IMR-90 (cell line): ENCODE measurements at regions not wholly inside any gene's neighbourhood (a gene's known extent, or its start where the extent isn't known, plus 50 kb on each side); places are given as distances from the start of the nearest gene placed in this dataset.

Source experiments
- ATAC-seq: fragments of 200-7000 bp; cut with Tn5 transposase; 2 replicates; pipeline ENCODE4 v1.9.1; 2020; ENCODE audit warnings: low read depth, mild to moderate bottlenecking, moderate library complexity
- BruUV-seq: library from RNA; stranded (reverse); fragments of 400-500 nt; replicated peaks from 2 replicates; lab custom pipeline; 2021; lab: Mats Ljungman, UMichigan
- CTCF ChIA-PET: fragments of 300-600 bp; formaldehyde crosslinking; extraction: SDS; loops from one replicate; lab custom pipeline; 2021; ENCODE audit warnings: antibody characterized with exemption; lab: Yijun Ruan, JAX
- POLR2A ChIA-PET: fragments of 300-600 bp; sonication (Branson Sonifier 250); formaldehyde crosslinking; loops from one replicate; lab custom pipeline; 2022; ENCODE audit warnings: antibody characterized with exemption; ENCODE audit not compliant: unreplicated experiment; lab: Charles Lee
- DNase-seq: peaks from one replicate; pipeline ENCODE4 v3.0.0; 2013
- H2AFZ ChIP-seq: replicated peaks from 2 replicates; pipeline ENCODE3; 2013; ENCODE audit warnings: low read length, mild to moderate bottlenecking; ENCODE audit not compliant: poor library complexity
- H2AK5ac ChIP-seq: 2 replicates; pipeline ENCODE4 v1.6.1; 2013; ENCODE audit warnings: low read depth, low read length, inconsistent platforms
- H2AK9ac ChIP-seq: replicated peaks from 2 replicates; pipeline ENCODE3; 2013; ENCODE audit warnings: mild to moderate bottlenecking, low read depth, low read length, moderate library complexity; ENCODE audit not compliant: poor library complexity
- H2BK120ac ChIP-seq: 2 replicates; pipeline ENCODE4 v1.6.1; 2013; ENCODE audit warnings: low read depth, low read length, inconsistent platforms
- H2BK15ac ChIP-seq: 3 replicates; pipeline ENCODE4 v1.6.1; 2013; ENCODE audit warnings: low read depth, low read length, inconsistent platforms
- H2BK20ac ChIP-seq: 2 replicates; pipeline ENCODE4 v1.6.1; 2013; ENCODE audit warnings: low read depth, mild to moderate bottlenecking, inconsistent platforms, low read length, moderate library complexity
- H2BK5ac ChIP-seq: 2 replicates; pipeline ENCODE4 v1.6.1; 2013; ENCODE audit warnings: mild to moderate bottlenecking, low read depth, low read length, inconsistent platforms; ENCODE audit not compliant: poor library complexity, severe bottlenecking
- H3K14ac ChIP-seq: replicated peaks from 2 replicates; pipeline ENCODE4 v1.6.1; 2013; ENCODE audit warnings: low read depth, low read length, inconsistent platforms
- H3K18ac ChIP-seq: 2 replicates; pipeline ENCODE4 v1.6.1; 2013; ENCODE audit warnings: low read depth, low read length, control low read depth
- H3K23ac ChIP-seq: 2 replicates; pipeline ENCODE4 v1.6.1; 2013; ENCODE audit warnings: low read depth, low read length, inconsistent platforms
- H3K27ac ChIP-seq: 2 replicates; pipeline ENCODE4 v1.5.1; 2013; ENCODE audit warnings: mild to moderate bottlenecking, control low read depth, low read length; ENCODE audit not compliant: insufficient read depth
- H3K27me3 ChIP-seq: 2 replicates; pipeline ENCODE4 v1.6.1; 2013; ENCODE audit warnings: low read length; ENCODE audit not compliant: control insufficient read depth, insufficient read depth
- H3K36me3 ChIP-seq: 2 replicates; pipeline ENCODE4 v1.6.1; 2013; ENCODE audit warnings: low read length, mixed read lengths; ENCODE audit not compliant: control insufficient read depth, insufficient read depth
- H3K4ac ChIP-seq: 2 replicates; pipeline ENCODE4 v1.6.1; 2013; ENCODE audit warnings: low read depth, low read length, inconsistent platforms
- H3K4me1 ChIP-seq: 2 replicates; pipeline ENCODE4 v1.6.1; 2013; ENCODE audit warnings: low read length, mixed read lengths; ENCODE audit not compliant: control insufficient read depth, insufficient read depth
- H3K4me2 ChIP-seq: 2 replicates; pipeline ENCODE4 v1.6.1; 2013; ENCODE audit warnings: low read depth, mild to moderate bottlenecking, control low read depth, low read length, moderate library complexity
- H3K4me3 ChIP-seq: 2 replicates; pipeline ENCODE4 v1.5.1; 2013; ENCODE audit warnings: low read depth, mild to moderate bottlenecking, control low read depth, low read length, moderate library complexity; ENCODE audit not compliant: insufficient read depth
- H3K56ac ChIP-seq: 2 replicates; pipeline ENCODE4 v1.6.1; 2013; ENCODE audit warnings: low read length, inconsistent platforms; ENCODE audit not compliant: insufficient read depth; ENCODE audit errors: extremely low read depth
- H3K79me1 ChIP-seq, 2 experiments: 2 replicates each; pipeline ENCODE4 v1.6.1; 2013; ENCODE audit warnings: low read length in 2 of 2, inconsistent platforms in 1 of 2, low read depth in 1 of 2
- H3K9ac ChIP-seq: 2 replicates; pipeline ENCODE4 v1.6.1; 2013; ENCODE audit warnings: low read depth, low read length, control low read depth
- H3K9me1 ChIP-seq: 2 replicates; pipeline ENCODE4 v1.6.1; 2013; ENCODE audit warnings: low read length, inconsistent platforms; ENCODE audit not compliant: insufficient read depth
- H3K9me3 ChIP-seq: 2 replicates; pipeline ENCODE4 v1.6.1; 2013; ENCODE audit warnings: low read length; ENCODE audit not compliant: control insufficient read depth, insufficient read depth
- H4K20me1 ChIP-seq: 2 replicates; pipeline ENCODE4 v1.6.1; 2013; ENCODE audit warnings: low read length, inconsistent platforms; ENCODE audit not compliant: insufficient read depth
- H4K5ac ChIP-seq: 2 replicates; pipeline ENCODE4 v1.6.1; 2013; ENCODE audit warnings: mild to moderate bottlenecking, low read depth, low read length, control low read depth
- H4K8ac ChIP-seq, 2 experiments: 2 replicates each; pipeline ENCODE4 v1.6.1; 2013; ENCODE audit warnings: low read depth in 2 of 2, low read length in 2 of 2, control low read depth in 1 of 2, inconsistent platforms in 1 of 2
- H4K91ac ChIP-seq: 2 replicates; pipeline ENCODE4 v1.6.1; 2013; ENCODE audit warnings: low read depth, low read length, inconsistent platforms; ENCODE audit not compliant: insufficient read depth
- MAFK ChIP-seq: IDR thresholded peaks from 2 replicates; pipeline ENCODE4 v1.6.1; 2012; ENCODE audit warnings: low read depth, low read length, improper control_type of control experiment
- RCOR1 ChIP-seq: IDR thresholded peaks from 2 replicates; pipeline ENCODE4 v1.6.1; 2012; ENCODE audit warnings: mild to moderate bottlenecking, low read length, improper control_type of control experiment; ENCODE audit not compliant: insufficient replicate concordance
- WGBS, 2 experiments: methylation state at CpG; one replicate each; pipeline versions ENCODE4 v1.1.5 to v1.1.7; 2013; ENCODE audit warnings: missing lambda C conversion rate in 2 of 2; ENCODE audit not compliant: insufficient read length in 1 of 2; ENCODE audit errors: extremely low coverage in 2 of 2; 5-methylcytosine and 5-hydroxymethylcytosine counted together
- dilution Hi-C: fragments of 300-500 bp; cut with HindIII; formaldehyde crosslinking; loops from one replicate; pipeline ENCODE4 v1.14.3; 2018; ENCODE audit warnings: low sequenced_read_pairs; ENCODE audit not compliant: unreplicated experiment
- in situ Hi-C: fragments of 300-500 bp; cut with MboI; formaldehyde crosslinking; loops from 3 replicates; pipeline ENCODE4 v1.14.3; 2019; ENCODE audit warnings: low sequenced_read_pairs, inconsistent platforms, mixed read lengths
- intact Hi-C: fragments of 100-400 bp; cut with micrococcal nuclease; formaldehyde crosslinking; loops from 2 replicates; pipeline ENCODE4 v1.10.0; 2022

DNA sequence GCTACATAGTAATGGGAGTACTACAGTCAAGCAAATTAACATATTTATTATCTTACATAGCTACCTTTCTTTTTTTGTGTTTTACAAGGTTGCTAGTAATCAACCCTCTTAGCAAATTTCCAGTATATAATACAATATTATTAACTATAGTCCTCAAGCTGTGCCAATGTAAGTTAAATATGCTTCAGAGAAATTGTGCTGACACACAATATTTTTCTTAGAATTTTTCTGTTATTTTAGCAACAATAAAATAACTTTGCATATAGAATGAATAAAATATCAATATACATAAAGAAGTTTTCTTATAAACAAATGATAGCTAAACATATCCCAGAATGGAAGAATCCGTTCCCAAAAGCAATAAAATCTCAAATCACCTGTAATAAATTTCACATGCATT, 1605.1 kb downstream of the REEP3 start:
- H4K5ac ChIP-seq, result no peak overlapping the region
- H4K91ac ChIP-seq, result no peak overlapping the region
- H3K27me3 ChIP-seq, result no peaks in the 10 kb centered on the region
- no peak overlapping the region for H2AK9ac ChIP-seq
- CTCF ChIA-PET, result no interaction called here
- no peak overlapping the region for H2BK120ac ChIP-seq
- no peak overlapping the region for H2AK5ac ChIP-seq
- H3K18ac ChIP-seq, result no peak overlapping the region
- in situ Hi-C loops, result no loop called here
- H4K8ac ChIP-seq, result no peak overlapping the region
- dilution Hi-C loops, result no loop called here
- no peak overlapping the region for H2AFZ ChIP-seq
- no peak overlapping the region for H3K56ac ChIP-seq
- no peak overlapping the region for H2BK15ac ChIP-seq
- ATAC-seq (no peak), DNase-seq (no peak)
- intact Hi-C loops, result loop anchor here (1.0 kb wide), 1 partner anchor 46 kb away; no protein-coding TSS in a partner anchor
- no peaks in the 10 kb centered on the region for H3K36me3 ChIP-seq
- WGBS, 2 experiments, result no CpG with 5 or more reads among the region's 1 CpG
- no peaks in the 10 kb centered on the region for H3K79me1 ChIP-seq
- no peak overlapping the region for H3K4me3 ChIP-seq
- H3K27ac ChIP-seq, result no peak overlapping the region
- H3K9me1 ChIP-seq, result no peaks in the 10 kb centered on the region
- no peaks in the 10 kb centered on the region for H3K4me1 ChIP-seq
- no peak overlapping the region for H3K14ac ChIP-seq
- TF ChIP-seq MAFK, result peak; percentile 63
- TF ChIP-seq RCOR1, result no peak
- H4K20me1 ChIP-seq, result no peaks in the 10 kb centered on the region
- peaks cover 2% of the 10 kb centered on the region; the same call in 1 of the 2 replicates for H3K9me3 ChIP-seq
- no peak overlapping the region for H3K4me2 ChIP-seq
- BruUV-seq, result no TSS peak
- H3K4ac ChIP-seq, result no peak overlapping the region
- POLR2A ChIA-PET, result no interaction called here
- H3K23ac ChIP-seq, result no peak overlapping the region
- no peak overlapping the region for H2BK20ac ChIP-seq
- no peak overlapping the region for H2BK5ac ChIP-seq
- no peak overlapping the region for H3K9ac ChIP-seq
